Omental fat pad (tissue), 3 donors: ENCODE measurements at regions not wholly inside any gene's neighbourhood (a gene's known extent, or its start where the extent isn't known, plus 50 kb on each side); places are given as distances from the start of the nearest gene placed in this dataset.
A peak's percentile ranks its signal among the peaks of the same experiment; 100 is the strongest.

Source experiments
- ATAC-seq: fragments of 150-250 bp; one replicate; pipeline ENCODE4 v1.9.1; 2016; ENCODE audit warnings: mild to moderate bottlenecking, moderate library complexity; ENCODE audit not compliant: low FRiP score
- DNase-seq: peaks from one replicate; pipeline ENCODE4 v3.0.0-alpha.2; 2019; ENCODE audit warnings: low spot score
- TF ChIP-seq, protein P1 (sequence below), 3 donors: fragments of 450-650 bp; IDR thresholded peaks; one replicate each; pipeline ENCODE4 v1.5.1; 2016 to 2017; ENCODE audit warnings: antibody characterized with exemption in 3 of 3, mild to moderate bottlenecking in 3 of 3, moderate library complexity in 2 of 3

DNA sequence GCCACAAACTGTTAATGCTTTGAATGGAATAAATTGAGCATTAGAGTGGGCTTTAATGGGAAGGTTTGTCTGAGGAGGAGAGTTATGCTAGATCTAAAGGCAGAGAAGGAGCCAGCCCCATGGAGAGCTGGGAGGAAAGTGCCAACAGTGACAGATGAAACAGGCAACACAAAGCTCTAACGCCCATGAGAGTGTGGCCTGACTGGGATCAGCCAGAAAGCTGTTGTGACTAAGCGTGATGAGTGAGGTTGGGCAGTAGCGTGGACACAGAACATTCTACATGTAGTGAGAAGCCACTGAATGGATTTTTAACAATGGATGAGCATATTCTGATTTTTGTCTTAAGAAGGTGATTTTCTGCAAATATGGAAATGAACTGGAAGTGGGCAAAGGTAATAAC lies 185.3 kb upstream of the SIX2 start:
- ATAC-seq, result no peak
- TF ChIP-seq, protein P1, sequence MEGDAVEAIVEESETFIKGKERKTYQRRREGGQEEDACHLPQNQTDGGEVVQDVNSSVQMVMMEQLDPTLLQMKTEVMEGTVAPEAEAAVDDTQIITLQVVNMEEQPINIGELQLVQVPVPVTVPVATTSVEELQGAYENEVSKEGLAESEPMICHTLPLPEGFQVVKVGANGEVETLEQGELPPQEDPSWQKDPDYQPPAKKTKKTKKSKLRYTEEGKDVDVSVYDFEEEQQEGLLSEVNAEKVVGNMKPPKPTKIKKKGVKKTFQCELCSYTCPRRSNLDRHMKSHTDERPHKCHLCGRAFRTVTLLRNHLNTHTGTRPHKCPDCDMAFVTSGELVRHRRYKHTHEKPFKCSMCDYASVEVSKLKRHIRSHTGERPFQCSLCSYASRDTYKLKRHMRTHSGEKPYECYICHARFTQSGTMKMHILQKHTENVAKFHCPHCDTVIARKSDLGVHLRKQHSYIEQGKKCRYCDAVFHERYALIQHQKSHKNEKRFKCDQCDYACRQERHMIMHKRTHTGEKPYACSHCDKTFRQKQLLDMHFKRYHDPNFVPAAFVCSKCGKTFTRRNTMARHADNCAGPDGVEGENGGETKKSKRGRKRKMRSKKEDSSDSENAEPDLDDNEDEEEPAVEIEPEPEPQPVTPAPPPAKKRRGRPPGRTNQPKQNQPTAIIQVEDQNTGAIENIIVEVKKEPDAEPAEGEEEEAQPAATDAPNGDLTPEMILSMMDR (IDR thresholded peaks at IDR 0.05), result no peak

DNA sequence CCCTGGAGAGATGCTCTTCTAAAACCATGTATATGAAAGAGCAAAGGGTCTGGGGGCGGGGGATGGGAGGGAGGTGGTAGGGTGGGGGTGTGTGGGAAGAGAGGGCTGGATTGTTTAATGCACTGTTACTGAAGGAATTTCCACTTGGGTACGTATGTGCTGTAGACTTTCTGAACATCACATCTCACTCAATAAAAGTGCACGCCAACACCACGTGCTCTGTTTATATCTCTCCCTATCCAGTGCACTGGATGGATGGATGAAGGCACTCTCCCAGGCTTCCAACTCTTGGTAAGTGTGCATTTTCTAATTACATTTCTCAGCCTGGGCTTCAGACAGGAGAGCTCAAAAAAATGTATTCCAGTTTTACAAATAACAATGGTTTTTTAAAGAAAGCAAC lies 184.3 kb upstream of the SIX2 start:
- TF ChIP-seq, protein P1 (IDR thresholded peaks at IDR 0.05), result no peak

More for the DNA sequence above, 185.3 kb upstream of the SIX2 start:
- DNase-seq, result no peak

DNA sequence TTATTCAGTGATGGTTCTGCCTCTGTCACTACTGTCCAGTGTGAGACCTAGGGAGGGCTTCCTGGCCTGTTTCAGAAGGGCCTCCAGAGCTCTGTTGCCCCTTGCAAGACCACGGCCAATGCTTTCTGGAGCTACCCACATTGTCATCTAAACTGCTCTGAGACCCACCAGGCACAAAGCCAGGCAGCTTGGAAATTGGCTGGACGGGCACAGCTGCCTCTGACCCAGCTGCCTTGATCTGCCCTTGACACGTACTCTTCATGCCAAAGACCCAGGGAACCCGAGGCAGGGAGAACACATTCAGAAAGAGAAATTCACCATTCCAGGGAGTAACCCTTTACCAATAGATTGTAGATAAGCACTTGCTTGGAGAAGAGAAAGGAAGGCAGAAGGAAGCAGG lies 183.7 kb upstream of the SIX2 start:
- ATAC-seq, result no peak
- TF ChIP-seq, protein P1 (IDR thresholded peaks at IDR 0.05), result no peak
- DNase-seq, result no peak

More for the DNA sequence above, 184.3 kb upstream of the SIX2 start:
- no peak for DNase-seq
- ATAC-seq, result no peak

DNA sequence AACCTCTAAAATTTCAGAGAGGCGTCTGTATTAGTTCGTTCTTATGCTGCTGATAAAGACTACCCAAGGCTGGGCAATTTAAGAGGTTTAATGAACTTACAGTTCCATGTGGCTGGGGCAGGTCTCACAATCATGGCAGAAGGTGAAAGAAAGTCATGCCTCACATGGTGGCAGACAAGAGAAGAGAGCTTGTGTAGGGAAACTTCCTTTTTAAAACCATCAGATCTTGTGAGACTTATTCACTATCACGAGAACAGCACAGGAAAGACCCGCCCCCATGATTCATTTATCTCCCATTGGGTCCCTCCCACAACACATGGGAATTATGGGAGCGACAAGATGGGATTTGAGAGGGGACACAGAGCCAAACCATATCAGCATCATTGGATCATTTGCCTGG lies 183.2 kb upstream of the SIX2 start:
- DNase-seq (no peak), ATAC-seq (no peak)
- TF ChIP-seq, protein P1 (IDR thresholded peaks at IDR 0.05), result no peak

DNA sequence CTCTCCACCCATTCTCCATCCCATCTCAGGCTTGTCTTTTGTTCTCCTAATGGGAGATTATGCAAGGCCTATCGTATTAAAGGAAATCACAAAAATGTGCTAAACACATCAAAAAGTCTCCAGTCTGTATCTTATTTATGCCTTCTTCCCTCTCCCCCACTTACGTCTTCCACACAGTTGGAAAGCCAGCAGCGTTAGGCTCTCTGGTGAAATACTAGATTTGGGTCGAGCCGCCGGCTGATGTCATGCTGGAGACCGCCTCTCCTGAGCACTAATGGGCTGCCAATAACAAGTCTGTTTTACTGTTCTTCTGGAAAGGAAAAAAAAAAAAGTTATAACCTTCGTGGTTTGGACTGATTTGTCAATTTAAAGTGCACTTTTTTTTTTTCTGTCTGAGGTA lies 182.7 kb upstream of the SIX2 start:
- DNase-seq (no peak), ATAC-seq (peak; percentile 87)
- TF ChIP-seq, protein P1 (IDR thresholded peaks at IDR 0.05), result no peak

DNA sequence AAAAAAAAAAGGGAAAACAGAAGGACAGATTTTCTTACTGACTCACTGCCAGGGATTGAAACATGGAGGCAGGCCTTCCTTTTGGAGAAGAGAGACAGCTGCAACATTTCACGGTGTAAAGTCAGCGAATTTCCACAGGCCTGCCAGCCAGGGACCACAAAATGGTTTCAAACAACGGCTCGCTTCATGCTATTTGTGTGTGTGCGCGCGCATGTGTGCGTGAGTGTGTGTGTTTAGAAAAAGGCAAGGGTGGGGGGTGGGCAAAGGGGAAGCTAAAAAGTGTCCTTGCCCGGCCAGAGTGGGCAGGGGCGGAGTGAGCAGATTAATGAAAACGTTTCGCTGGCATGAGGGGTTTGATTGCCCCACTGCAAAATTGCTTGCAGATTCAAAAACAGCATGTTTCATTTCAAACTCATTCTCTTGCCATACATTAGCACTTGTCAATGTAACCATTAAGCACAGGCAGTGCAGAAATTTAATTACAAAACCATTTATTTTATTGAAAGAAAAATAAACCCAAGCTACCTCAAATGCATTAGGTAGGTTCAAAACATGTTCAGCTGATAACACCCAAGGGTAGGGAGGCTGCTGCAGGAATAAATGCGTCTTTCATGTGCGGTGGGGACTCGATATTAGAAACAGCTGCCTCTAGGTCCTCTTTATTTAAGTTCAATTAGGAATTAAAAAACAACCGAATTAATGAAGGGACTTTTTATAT lies 182.1 kb upstream of the SIX2 start:
- no peak for ATAC-seq
- no peak for DNase-seq
- TF ChIP-seq, protein P1 (IDR thresholded peaks at IDR 0.05), result no peak

DNA sequence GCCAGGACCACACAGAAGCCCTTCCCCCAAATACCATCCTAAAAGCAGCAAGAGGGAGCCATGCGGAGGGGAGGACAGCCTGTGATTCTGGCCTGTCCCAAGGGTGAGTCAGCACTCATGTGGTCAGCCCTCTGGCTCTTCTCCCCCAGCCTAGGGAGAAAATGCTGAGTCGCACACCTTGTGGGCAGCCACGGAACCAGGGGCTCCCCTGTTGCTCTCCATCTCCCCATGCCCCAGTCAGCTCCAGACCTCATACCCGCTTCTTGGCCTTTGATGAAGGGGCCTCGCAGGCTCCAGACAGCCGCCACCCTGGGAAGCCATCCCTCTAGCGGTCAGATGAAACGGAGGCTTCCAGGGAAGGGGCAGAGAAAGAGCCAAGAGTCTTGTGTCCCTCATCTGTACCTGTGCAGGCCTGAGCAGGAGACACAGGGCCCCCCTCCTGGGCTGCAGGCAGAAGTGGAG lies 181.3 kb upstream of the SIX2 start:
- DNase-seq, result no peak
- TF ChIP-seq, protein P1 (IDR thresholded peaks at IDR 0.05), result no peak
- peak; percentile 39 for ATAC-seq
